ENCODE measurements at regions not wholly inside any gene's neighbourhood (a gene's known extent, or its start where the extent isn't known, plus 50 kb on each side); places are given as distances from the start of the nearest gene placed in this dataset.

GRCh38 chr7:46259947-46260346 is 338.9 kb upstream of the IGFBP3 start (continued):
- TF ChIP-seq NANOG (IDR thresholded peaks at IDR 0.05; ENCODE audit: insufficient read depth, low read depth, low read length, poor library complexity, severe bottlenecking) (no peak), TAF7 (optimal IDR thresholded peaks at IDR 0.05; ENCODE audit: borderline replicate concordance, low read depth, low read length) (no peak), SIN3A (conservative IDR thresholded peaks at IDR 0.05 in 1 of 2, IDR thresholded peaks at IDR 0.05 in 1 of 2; ENCODE audit: low read depth in 1 of 2, low read length in 2 of 2) (no peak)

Measured in H1 (cell line).